GM12878 (cell line): ENCODE measurements at regions not wholly inside any gene's neighbourhood (a gene's known extent, or its start where the extent isn't known, plus 50 kb on each side); places are given as distances from the start of the nearest gene placed in this dataset.

Source experiments
- ATAC-seq: fragments of 200-7000 bp; cut with Tn5 transposase; 3 replicates; pipeline ENCODE4 v1.9.1; 2020; ENCODE audit warnings: mild to moderate bottlenecking, moderate library complexity
- BruUV-seq: library from RNA; stranded (reverse); fragments of 400-500 nt; replicated peaks from 2 replicates; lab custom pipeline; 2021; lab: Mats Ljungman, UMichigan
- CTCF ChIA-PET: fragments of 300-600 bp; sonication (Branson Sonifier 250); formaldehyde crosslinking; extraction: SDS; loops from one replicate; lab custom pipeline; 2021; ENCODE audit warnings: inconsistent platforms; lab: Yijun Ruan, JAX
- POLR2A ChIA-PET: fragments of 350-600 bp; formaldehyde crosslinking; extraction: SDS; loops from one replicate; lab custom pipeline; 2021; ENCODE audit warnings: inconsistent platforms; lab: Charles Lee
- RAD21 ChIA-PET: fragments of 300-600 bp; sonication (Branson Sonifier 250); formaldehyde crosslinking; loops from one replicate; lab custom pipeline; 2023; ENCODE audit warnings: antibody characterized with exemption; ENCODE audit not compliant: unreplicated experiment; lab: Charles Lee
- SMC1A ChIA-PET: fragments of 300-600 bp; sonication (Branson Sonifier 250); formaldehyde crosslinking; loops from one replicate; lab custom pipeline; 2023; ENCODE audit not compliant: unreplicated experiment, uncharacterized antibody; lab: Charles Lee
- DNase-seq: peaks from one replicate; pipeline ENCODE4 v3.0.0-alpha.2; 2011; ENCODE audit warnings: low read depth, low spot score
- FAIRE-seq: peaks from 3 replicates; lab custom pipeline; 2011; peaks lifted over from hg19 to GRCh38; lab: Jason Lieb, UNC
- H2AFZ ChIP-seq: 2 replicates; pipeline ENCODE4 v1.6.0; 2011; ENCODE audit warnings: low read depth, low read length, control low read depth; ENCODE audit not compliant: control insufficient read depth
- H3K27ac ChIP-seq: 2 replicates; pipeline ENCODE4 v1.5.1; 2011; ENCODE audit warnings: control low read depth; ENCODE audit not compliant: control insufficient read depth, insufficient read depth
- H3K27me3 ChIP-seq, 2 experiments: replicated peaks in 1 of 2; 2 replicates each; pipeline versions ENCODE4 v1.6.0 to v1.6.1; 2011; ENCODE audit warnings: low read length in 1 of 2; ENCODE audit not compliant: control insufficient read depth in 2 of 2, insufficient read depth in 2 of 2
- H3K36me3 ChIP-seq, 2 experiments: 2 replicates each; pipeline ENCODE4 v1.5.1; 2011; ENCODE audit warnings: low read length in 1 of 2; ENCODE audit not compliant: control insufficient read depth in 2 of 2, insufficient read depth in 2 of 2
- H3K4me1 ChIP-seq: 2 replicates; pipeline ENCODE4 v1.6.1; 2011; ENCODE audit warnings: mild to moderate bottlenecking, low read length, moderate library complexity, mixed read lengths; ENCODE audit not compliant: control insufficient read depth, insufficient read depth
- H3K4me2 ChIP-seq: 2 replicates; pipeline ENCODE4 v1.6.0; 2011; ENCODE audit warnings: control low read depth; ENCODE audit not compliant: control insufficient read depth, insufficient read depth
- H3K4me3 ChIP-seq: fragments of 200-600 bp; sonication (generic); 2 replicates; pipeline ENCODE4 v1.5.1; 2016
- H3K79me2 ChIP-seq: 2 replicates; pipeline ENCODE4 v1.6.0; 2011; ENCODE audit warnings: low read length; ENCODE audit not compliant: control insufficient read depth, insufficient read depth
- H3K9ac ChIP-seq: 2 replicates; pipeline ENCODE4 v1.8.0; 2011; ENCODE audit warnings: low read length, control low read depth, mixed read lengths; ENCODE audit not compliant: control insufficient read depth, insufficient read depth
- H3K9me3 ChIP-seq: replicated peaks from 3 replicates; pipeline ENCODE4 v1.5.1; 2011; ENCODE audit warnings: mild to moderate bottlenecking, low read length; ENCODE audit not compliant: control insufficient read depth, insufficient read depth
- H4K20me1 ChIP-seq: 2 replicates; pipeline ENCODE4 v1.6.0; 2011; ENCODE audit not compliant: control insufficient read depth, insufficient read depth
- BHLHE40 ChIP-seq, 2 experiments: fragments of 450-650 bp in 1 of 2; IDR thresholded peaks; 2 replicates each; pipeline ENCODE4 v1.6.1; 2011 to 2017; ENCODE audit warnings: low read depth in 2 of 2, borderline replicate concordance in 1 of 2, improper control_type of control experiment in 1 of 2, low read length in 1 of 2, mild to moderate bottlenecking in 1 of 2
- BMI1 ChIP-seq: fragments of 450-650 bp; IDR thresholded peaks from 2 replicates; pipeline ENCODE4 v1.6.1; 2016; ENCODE audit warnings: mild to moderate bottlenecking, moderate library complexity, borderline replicate concordance
- CBX3 ChIP-seq: fragments of 200-600 bp; sonication (generic); IDR thresholded peaks from 2 replicates; pipeline ENCODE4 v1.6.1; 2016; ENCODE audit warnings: low read depth, borderline replicate concordance
- EED ChIP-seq: sonication (generic); IDR thresholded peaks from 2 replicates; pipeline ENCODE4 v1.6.1; 2016; ENCODE audit warnings: antibody characterized with exemption, low read depth
- EGR1 ChIP-seq, 2 experiments: IDR thresholded peaks; 1 replicate in 1 of 2; 2 replicates in 1 of 2; pipeline ENCODE4 v1.6.1; 2011 to 2012; ENCODE audit warnings: low read depth in 2 of 2, low read length in 2 of 2, borderline replicate concordance in 1 of 2, mild to moderate bottlenecking in 1 of 2, moderate library complexity in 1 of 2
- EP300 ChIP-seq, 2 experiments: fragments of 150-350 bp in 1 of 2; IDR thresholded peaks; 2 replicates each; pipeline ENCODE4 v1.6.1; 2011 to 2012; ENCODE audit warnings: low read depth in 2 of 2, low read length in 2 of 2, borderline replicate concordance in 1 of 2, improper control_type of control experiment in 1 of 2, inconsistent platforms in 1 of 2; ENCODE audit not compliant: control insufficient read depth in 1 of 2
- KAT2A ChIP-seq: conservative IDR thresholded peaks from 2 replicates; pipeline ENCODE4 v1.6.1; 2011; ENCODE audit warnings: low read depth, low read length; ENCODE audit not compliant: control insufficient read depth
- NR2C1 ChIP-seq: fragments of 450-650 bp; IDR thresholded peaks from 2 replicates; pipeline ENCODE4 v1.6.1; 2017; ENCODE audit warnings: antibody characterized with exemption, mild to moderate bottlenecking, moderate library complexity
- PAX8 ChIP-seq: fragments of 450-650 bp; IDR thresholded peaks from 2 replicates; pipeline ENCODE4 v1.6.1; 2017; ENCODE audit warnings: mild to moderate bottlenecking, moderate library complexity
- SIN3A ChIP-seq: IDR thresholded peaks from 2 replicates; pipeline ENCODE4 v1.6.1; 2012; ENCODE audit warnings: low read depth, low read length, improper control_type of control experiment
- STAT1 ChIP-seq: fragments of 450-650 bp; conservative IDR thresholded peaks from 2 replicates; pipeline ENCODE4 v1.6.1; 2014; ENCODE audit warnings: antibody characterized with exemption, mild to moderate bottlenecking
- TARDBP ChIP-seq: IDR thresholded peaks from 2 replicates; pipeline ENCODE4 v1.6.1; 2016; ENCODE audit warnings: borderline replicate concordance
- WGBS: methylation state at CpG from one replicate; pipeline ENCODE4 v1.1.6; 2016; ENCODE audit warnings: low lambda C conversion rate; ENCODE audit not compliant: insufficient replicate concordance, insufficient coverage; ENCODE audit errors: missing lambda C conversion rate; 5-methylcytosine and 5-hydroxymethylcytosine counted together
- in situ Hi-C: fragments of 300-500 bp; cut with MboI; formaldehyde crosslinking; loops from 9 replicates; pipeline ENCODE4 v1.14.3; 2018; ENCODE audit warnings: mixed read lengths
- intact Hi-C: fragments of 100-400 bp; cut with micrococcal nuclease; formaldehyde crosslinking; loops from one replicate; pipeline ENCODE4 v1.14.2; 2022; ENCODE audit not compliant: unreplicated experiment
- TF ChIP-seq, protein P1 (sequence below), 3 experiments: IDR thresholded peaks in 2 of 3; conservative IDR thresholded peaks in 1 of 3; 2 replicates each; pipeline ENCODE4 v1.5.1; 2011; ENCODE audit warnings: low read depth in 3 of 3, low read length in 3 of 3, mild to moderate bottlenecking in 3 of 3, control low read depth in 2 of 3, moderate library complexity in 2 of 3, inconsistent platforms in 1 of 3, mixed read lengths in 1 of 3; ENCODE audit not compliant: control insufficient read depth in 2 of 3, insufficient read depth in 1 of 3; ENCODE audit errors: extremely low read depth in 1 of 3
- TF ChIP-seq, protein P2 (sequence below): IDR thresholded peaks from 2 replicates; pipeline ENCODE4 v1.6.1; 2011; ENCODE audit warnings: borderline replicate concordance, low read depth, mild to moderate bottlenecking, moderate library complexity, low read length; ENCODE audit not compliant: insufficient read depth, poor library complexity, severe bottlenecking
- TF ChIP-seq, protein P3 (sequence below): IDR thresholded peaks from 2 replicates; pipeline ENCODE4 v1.6.1; 2012; ENCODE audit warnings: low read depth, low read length, improper control_type of control experiment
- TF ChIP-seq, protein P4 (sequence below): fragments of 150-350 bp; IDR thresholded peaks from 2 replicates; pipeline ENCODE4 v1.6.1; 2014; ENCODE audit warnings: mild to moderate bottlenecking, low read depth, low read length

DNA sequence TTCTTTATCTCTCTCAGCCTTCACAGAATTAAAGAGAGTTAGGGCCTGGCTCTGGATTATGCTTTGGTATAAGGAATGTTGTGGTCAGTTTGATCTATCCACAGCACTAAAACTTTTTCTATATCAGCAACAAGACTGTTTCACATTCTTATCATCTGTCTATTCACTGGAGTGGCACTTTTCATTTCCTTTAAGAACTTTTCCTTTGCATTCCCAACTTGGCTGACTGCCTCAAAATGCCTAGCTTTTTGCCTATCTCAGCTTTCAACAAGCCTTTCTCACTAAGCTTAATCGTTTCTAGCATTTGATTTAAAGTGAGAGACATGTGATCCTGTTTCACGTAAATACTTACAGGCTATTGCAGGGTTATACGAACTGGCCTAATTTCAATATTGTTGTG, 471.8 kb downstream of the GBE1 start:
- Histone ChIP-seq H3K4me3 (no peak overlapping the region), H3K4me2 (no peak overlapping the region), H3K9me3 (no peaks in the 10 kb centered on the region), H3K36me3 (no peaks in the 10 kb centered on the region), H4K20me1 (no peaks in the 10 kb centered on the region), H3K4me1 (no peaks in the 10 kb centered on the region), H3K9ac (no peak overlapping the region), H3K79me2 (no peaks in the 10 kb centered on the region), H2AFZ (no peak overlapping the region), H3K27ac (no peak overlapping the region), H3K27me3 (no peaks in the 10 kb centered on the region)
- FAIRE-seq = no peak
- in situ Hi-C loops (no loop called here), intact Hi-C loops (no loop called here)
- WGBS = 60% methylated on average over 3 of the region's 3 CpGs
- TF ChIP-seq PAX8 (no peak), EP300 (IDR thresholded peaks at IDR 0.05; ENCODE audit: borderline replicate concordance in 1 of 2, control insufficient read depth in 1 of 2, low read depth in 2 of 2, low read length in 2 of 2) (no peak), STAT1 (no peak), EGR1 (IDR thresholded peaks at IDR 0.05; ENCODE audit: borderline replicate concordance in 1 of 2, low read depth in 2 of 2, low read length in 2 of 2) (no peak), KAT2A (no peak), TARDBP (no peak), NR2C1 (no peak), EED (no peak), BMI1 (no peak), BHLHE40 (IDR thresholded peaks at IDR 0.05; ENCODE audit: borderline replicate concordance in 1 of 2, low read depth in 2 of 2, low read length in 1 of 2) (no peak), SIN3A (no peak), CBX3 (no peak)
- TF ChIP-seq, protein P1, sequence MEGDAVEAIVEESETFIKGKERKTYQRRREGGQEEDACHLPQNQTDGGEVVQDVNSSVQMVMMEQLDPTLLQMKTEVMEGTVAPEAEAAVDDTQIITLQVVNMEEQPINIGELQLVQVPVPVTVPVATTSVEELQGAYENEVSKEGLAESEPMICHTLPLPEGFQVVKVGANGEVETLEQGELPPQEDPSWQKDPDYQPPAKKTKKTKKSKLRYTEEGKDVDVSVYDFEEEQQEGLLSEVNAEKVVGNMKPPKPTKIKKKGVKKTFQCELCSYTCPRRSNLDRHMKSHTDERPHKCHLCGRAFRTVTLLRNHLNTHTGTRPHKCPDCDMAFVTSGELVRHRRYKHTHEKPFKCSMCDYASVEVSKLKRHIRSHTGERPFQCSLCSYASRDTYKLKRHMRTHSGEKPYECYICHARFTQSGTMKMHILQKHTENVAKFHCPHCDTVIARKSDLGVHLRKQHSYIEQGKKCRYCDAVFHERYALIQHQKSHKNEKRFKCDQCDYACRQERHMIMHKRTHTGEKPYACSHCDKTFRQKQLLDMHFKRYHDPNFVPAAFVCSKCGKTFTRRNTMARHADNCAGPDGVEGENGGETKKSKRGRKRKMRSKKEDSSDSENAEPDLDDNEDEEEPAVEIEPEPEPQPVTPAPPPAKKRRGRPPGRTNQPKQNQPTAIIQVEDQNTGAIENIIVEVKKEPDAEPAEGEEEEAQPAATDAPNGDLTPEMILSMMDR (IDR thresholded peaks at IDR 0.05 in 2 of 3, conservative IDR thresholded peaks at IDR 0.05 in 1 of 3; ENCODE audit: control insufficient read depth in 2 of 3, extremely low read depth in 1 of 3, insufficient read depth in 1 of 3, low read depth in 3 of 3, low read length in 3 of 3) = no peak
- TF ChIP-seq, protein P2, sequence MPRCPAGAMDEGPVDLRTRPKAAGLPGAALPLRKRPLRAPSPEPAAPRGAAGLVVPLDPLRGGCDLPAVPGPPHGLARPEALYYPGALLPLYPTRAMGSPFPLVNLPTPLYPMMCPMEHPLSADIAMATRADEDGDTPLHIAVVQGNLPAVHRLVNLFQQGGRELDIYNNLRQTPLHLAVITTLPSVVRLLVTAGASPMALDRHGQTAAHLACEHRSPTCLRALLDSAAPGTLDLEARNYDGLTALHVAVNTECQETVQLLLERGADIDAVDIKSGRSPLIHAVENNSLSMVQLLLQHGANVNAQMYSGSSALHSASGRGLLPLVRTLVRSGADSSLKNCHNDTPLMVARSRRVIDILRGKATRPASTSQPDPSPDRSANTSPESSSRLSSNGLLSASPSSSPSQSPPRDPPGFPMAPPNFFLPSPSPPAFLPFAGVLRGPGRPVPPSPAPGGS = no peak
- TF ChIP-seq, protein P3, sequence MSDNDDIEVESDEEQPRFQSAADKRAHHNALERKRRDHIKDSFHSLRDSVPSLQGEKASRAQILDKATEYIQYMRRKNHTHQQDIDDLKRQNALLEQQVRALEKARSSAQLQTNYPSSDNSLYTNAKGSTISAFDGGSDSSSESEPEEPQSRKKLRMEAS = no peak
- TF ChIP-seq, protein P4, sequence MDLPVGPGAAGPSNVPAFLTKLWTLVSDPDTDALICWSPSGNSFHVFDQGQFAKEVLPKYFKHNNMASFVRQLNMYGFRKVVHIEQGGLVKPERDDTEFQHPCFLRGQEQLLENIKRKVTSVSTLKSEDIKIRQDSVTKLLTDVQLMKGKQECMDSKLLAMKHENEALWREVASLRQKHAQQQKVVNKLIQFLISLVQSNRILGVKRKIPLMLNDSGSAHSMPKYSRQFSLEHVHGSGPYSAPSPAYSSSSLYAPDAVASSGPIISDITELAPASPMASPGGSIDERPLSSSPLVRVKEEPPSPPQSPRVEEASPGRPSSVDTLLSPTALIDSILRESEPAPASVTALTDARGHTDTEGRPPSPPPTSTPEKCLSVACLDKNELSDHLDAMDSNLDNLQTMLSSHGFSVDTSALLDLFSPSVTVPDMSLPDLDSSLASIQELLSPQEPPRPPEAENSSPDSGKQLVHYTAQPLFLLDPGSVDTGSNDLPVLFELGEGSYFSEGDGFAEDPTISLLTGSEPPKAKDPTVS = no peak
- DNase-seq = no peak
- RAD21 ChIA-PET = no interaction called here
- no TSS peak for BruUV-seq
- ATAC-seq = no peak
- CTCF ChIA-PET = interaction anchor here (1.0 to 1.3 kb wide), 2 partner anchors 9 to 12 kb away, joined by 3 read pairs; no protein-coding TSS in a partner anchor
- SMC1A ChIA-PET = interaction anchor here (1.1 kb wide), 1 partner anchor 24 kb away, joined by 3 read pairs; no protein-coding TSS in a partner anchor
- POLR2A ChIA-PET = no interaction called here
